ENCODE measurements at regions not wholly inside any gene's neighbourhood (a gene's known extent, or its start where the extent isn't known, plus 50 kb on each side); places are given as distances from the start of the nearest gene placed in this dataset.
"Not testable (repeated sequence)": the region's sequence is repeated elsewhere in the genome, so short reads cannot be mapped to it uniquely, and the experiment has no call there.

DNA sequence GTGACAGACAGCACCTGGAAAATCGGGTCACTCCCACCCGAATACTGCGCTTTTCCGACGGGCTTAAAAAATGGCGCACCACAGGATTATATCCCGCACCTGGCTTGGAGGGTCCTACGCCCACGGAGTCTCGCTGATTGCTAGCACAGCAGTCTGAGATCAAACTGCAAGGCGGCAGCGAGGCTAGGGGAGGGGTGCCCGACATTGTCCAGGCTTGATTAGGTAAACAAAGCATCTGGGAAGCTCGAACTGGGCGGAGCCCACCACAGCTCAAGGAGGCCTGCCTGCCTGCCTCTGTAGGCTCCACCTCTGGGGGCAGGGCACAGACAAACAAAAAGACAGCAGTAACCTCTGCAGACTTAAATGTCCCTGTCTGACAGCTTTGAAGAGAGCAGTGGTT, 1370.0 kb downstream of the SUCLG1 start:
- peaks cover 12% of the 10 kb centered on the region for H3K9me3 Mint-ChIP-seq
- H3K4me1 Mint-ChIP-seq; H3K4me3 Mint-ChIP-seq; ATAC-seq (replicated peaks; ENCODE audit: extremely low read depth, poor library complexity, severe bottlenecking); H3K27ac Mint-ChIP-seq (ENCODE audit: low read depth); DNase-seq (ENCODE audit: low spot score in 2 of 2); H3K27me3 Mint-ChIP-seq; H3K36me3 Mint-ChIP-seq (ENCODE audit: insufficient read depth): not testable (repeated sequence)

DNA sequence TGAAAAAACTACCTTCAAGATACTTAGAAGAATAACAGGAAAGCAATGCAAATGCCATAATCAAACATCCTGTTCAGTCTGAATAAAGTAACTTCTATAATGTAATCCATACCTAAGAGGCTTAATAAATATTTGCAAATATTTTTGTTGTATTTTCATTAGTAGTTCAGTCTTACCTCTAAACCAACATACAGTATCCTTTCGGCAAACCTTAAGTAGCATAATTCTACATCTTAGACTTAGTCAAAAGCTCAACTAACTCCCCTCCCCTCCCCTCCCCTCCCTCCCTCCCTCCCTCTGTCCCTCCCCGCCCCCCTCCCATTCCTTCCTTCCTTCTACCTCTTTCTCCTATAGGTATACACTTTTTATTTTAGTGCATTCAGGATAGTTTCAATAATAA, 1373.2 kb downstream of the SUCLG1 start:
- ATAC-seq (replicated peaks; ENCODE audit: extremely low read depth, poor library complexity, severe bottlenecking) (no peak), DNase-seq (ENCODE audit: low spot score in 2 of 2) (no peak)
- Mint-ChIP-seq H3K9me3 (peaks cover 19% of the 10 kb centered on the region), H3K4me3 (no peak overlapping the region), H3K27ac (ENCODE audit: low read depth) (no peak overlapping the region), H3K27me3 (no peaks in the 10 kb centered on the region), H3K4me1 (no peaks in the 10 kb centered on the region), H3K36me3 (ENCODE audit: insufficient read depth) (peaks cover 2% of the 10 kb centered on the region)

DNA sequence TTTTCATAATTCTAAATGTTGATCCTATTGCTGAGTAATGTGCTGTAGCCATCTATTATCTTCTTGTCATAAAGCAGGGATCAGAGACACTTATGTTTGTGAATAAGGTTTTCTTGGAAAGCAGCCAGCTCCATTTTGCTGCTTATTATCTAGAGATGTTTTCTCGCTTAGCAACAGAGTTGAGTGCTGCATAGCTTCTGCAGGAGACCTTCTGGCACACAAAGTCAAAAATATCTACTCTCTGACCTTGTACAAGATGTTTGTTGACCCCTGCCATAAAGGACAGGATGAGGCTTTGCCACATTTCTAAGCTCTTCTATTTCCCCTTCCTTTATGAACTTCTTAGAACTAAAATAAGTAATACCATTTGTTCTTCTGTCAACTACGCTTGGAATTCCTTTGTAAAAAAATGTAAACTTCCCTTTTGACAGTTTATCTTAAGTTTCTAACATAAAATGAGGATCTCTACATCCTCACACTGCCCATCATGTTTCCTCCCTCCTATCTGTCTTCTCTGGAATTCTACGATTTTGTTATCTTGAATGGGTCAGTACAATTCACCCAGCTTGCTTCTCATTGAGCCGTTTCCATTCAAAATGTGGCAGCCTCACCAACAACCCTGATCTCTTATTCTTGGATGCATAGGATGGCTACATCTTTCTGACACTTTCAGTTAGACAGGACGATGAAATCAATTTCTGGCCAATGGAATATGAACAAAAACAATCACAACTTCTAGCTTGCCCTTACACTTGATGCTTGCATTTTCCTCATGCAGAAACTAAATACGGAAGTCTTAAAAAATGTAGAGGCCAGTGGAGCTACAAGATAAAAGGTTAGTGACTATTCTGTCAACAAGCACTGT, 1377.0 kb downstream of the SUCLG1 start:
- H3K27me3 Mint-ChIP-seq = no peaks in the 10 kb centered on the region
- H3K4me1 Mint-ChIP-seq = no peaks in the 10 kb centered on the region
- H3K36me3 Mint-ChIP-seq (ENCODE audit: insufficient read depth) = peaks cover 2% of the 10 kb centered on the region
- DNase-seq (ENCODE audit: low spot score in 2 of 2) (no peak), ATAC-seq (replicated peaks; ENCODE audit: extremely low read depth, poor library complexity, severe bottlenecking) (no peak)
- H3K27ac Mint-ChIP-seq (ENCODE audit: low read depth) = no peak overlapping the region
- H3K4me3 Mint-ChIP-seq = no peak overlapping the region
- H3K9me3 Mint-ChIP-seq = peaks cover 20% of the 10 kb centered on the region

DNA sequence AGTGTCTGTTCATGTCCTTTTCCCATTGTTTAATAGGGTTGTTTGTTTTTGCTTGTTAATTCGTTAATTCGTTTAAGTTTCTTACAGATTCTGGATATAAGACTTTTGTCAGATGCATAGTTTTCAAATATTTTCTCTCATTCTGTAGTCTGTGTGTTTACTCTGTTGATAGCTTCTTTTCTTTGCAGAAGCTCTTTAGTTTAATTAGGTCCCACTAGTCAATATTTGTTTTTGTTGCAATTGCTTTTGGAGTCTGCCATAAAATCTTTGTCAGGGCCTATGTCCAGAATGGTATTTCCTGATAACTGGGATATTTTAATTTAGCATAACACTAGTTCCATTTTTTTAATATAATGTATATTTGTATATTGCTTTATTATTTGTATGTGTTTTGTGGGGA, 1380.1 kb downstream of the SUCLG1 start:
- DNase-seq (ENCODE audit: low spot score in 2 of 2) = no peak
- H3K27ac Mint-ChIP-seq (ENCODE audit: low read depth) = no peak overlapping the region
- no peaks in the 10 kb centered on the region for H3K4me1 Mint-ChIP-seq
- no peak for ATAC-seq (replicated peaks; ENCODE audit: extremely low read depth, poor library complexity, severe bottlenecking)
- no peak overlapping the region for H3K4me3 Mint-ChIP-seq
- H3K9me3 Mint-ChIP-seq = peaks cover 31% of the 10 kb centered on the region
- no peaks in the 10 kb centered on the region for H3K27me3 Mint-ChIP-seq
- H3K36me3 Mint-ChIP-seq (ENCODE audit: insufficient read depth) = no peaks in the 10 kb centered on the region

DNA sequence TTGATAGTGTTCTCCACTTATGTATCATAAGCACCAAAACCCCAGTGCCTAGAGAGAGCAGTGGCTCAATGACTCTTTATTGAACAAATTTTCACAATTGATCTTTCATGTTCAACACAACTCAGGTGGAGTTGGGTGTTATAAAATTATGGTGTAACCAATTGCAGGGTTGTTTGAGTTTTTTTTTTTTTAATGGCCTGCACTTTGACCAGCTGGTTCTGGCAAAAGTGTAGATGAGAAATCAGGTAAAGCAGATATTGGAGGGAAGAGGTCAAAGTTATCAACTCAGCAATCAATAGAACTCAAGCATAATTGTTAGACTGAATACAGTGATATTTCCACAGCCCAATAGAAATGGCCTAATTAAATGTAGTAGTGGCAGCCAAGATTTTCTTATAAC, 1386.3 kb downstream of the SUCLG1 start:
- Mint-ChIP-seq H3K36me3 (ENCODE audit: insufficient read depth) (no peaks in the 10 kb centered on the region), H3K4me3 (no peak overlapping the region), H3K27me3 (no peaks in the 10 kb centered on the region), H3K27ac (ENCODE audit: low read depth) (no peak overlapping the region), H3K9me3 (peaks cover 27% of the 10 kb centered on the region), H3K4me1 (no peaks in the 10 kb centered on the region)
- DNase-seq (ENCODE audit: low spot score in 2 of 2) (no peak), ATAC-seq (replicated peaks; ENCODE audit: extremely low read depth, poor library complexity, severe bottlenecking) (no peak)

DNA sequence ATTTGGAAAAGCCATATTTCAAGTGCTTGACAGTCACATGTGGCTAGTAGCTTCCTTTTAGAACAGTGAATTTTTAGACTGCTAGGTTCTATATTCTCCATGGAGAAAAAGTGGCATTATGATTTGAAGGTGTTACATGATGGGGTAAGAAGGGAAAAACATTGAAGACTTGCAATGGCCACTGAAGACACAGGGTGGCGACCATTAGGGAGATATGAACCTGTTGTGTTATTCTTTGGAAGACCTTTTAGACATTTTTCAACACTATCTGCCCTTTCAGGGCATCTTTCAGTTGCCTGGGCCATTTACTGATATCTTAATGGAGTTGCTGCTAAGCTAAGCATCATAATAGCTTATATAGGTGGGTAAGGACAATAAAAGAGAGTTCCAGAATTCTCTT, 1387.2 kb downstream of the SUCLG1 start:
- no peak for ATAC-seq (replicated peaks; ENCODE audit: extremely low read depth, poor library complexity, severe bottlenecking)
- DNase-seq (ENCODE audit: low spot score in 2 of 2) = no peak
- H3K27ac Mint-ChIP-seq (ENCODE audit: low read depth) = no peak overlapping the region
- no peaks in the 10 kb centered on the region for H3K27me3 Mint-ChIP-seq
- peaks cover 28% of the 10 kb centered on the region for H3K9me3 Mint-ChIP-seq
- no peaks in the 10 kb centered on the region for H3K36me3 Mint-ChIP-seq (ENCODE audit: insufficient read depth)
- H3K4me1 Mint-ChIP-seq = no peaks in the 10 kb centered on the region
- no peak overlapping the region for H3K4me3 Mint-ChIP-seq

DNA sequence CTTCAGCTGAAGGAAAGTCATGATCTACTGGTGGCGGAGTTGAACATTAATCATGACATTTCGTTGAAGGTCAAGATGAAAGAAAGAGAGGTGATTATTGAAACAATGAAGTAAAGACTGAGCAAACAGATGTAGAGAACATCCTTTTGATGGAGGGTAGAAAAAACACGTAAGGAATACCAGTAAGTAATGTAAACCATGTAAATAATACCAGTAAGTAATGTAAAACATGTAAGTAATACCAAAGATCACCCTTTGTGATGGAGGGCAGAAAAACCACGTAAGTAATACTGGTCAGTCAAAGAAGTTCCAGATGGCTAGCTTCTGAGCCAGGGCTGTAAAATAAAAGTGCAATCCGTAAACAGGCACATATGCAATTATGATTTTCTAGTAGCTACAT, 1387.7 kb downstream of the SUCLG1 start:
- Mint-ChIP-seq H3K36me3 (ENCODE audit: insufficient read depth) (no peaks in the 10 kb centered on the region), H3K27ac (ENCODE audit: low read depth) (no peak overlapping the region), H3K27me3 (no peaks in the 10 kb centered on the region), H3K4me1 (no peaks in the 10 kb centered on the region), H3K4me3 (no peak overlapping the region), H3K9me3 (peaks cover 28% of the 10 kb centered on the region)
- ATAC-seq (replicated peaks; ENCODE audit: extremely low read depth, poor library complexity, severe bottlenecking) (no peak), DNase-seq (ENCODE audit: low spot score in 2 of 2) (no peak)

DNA sequence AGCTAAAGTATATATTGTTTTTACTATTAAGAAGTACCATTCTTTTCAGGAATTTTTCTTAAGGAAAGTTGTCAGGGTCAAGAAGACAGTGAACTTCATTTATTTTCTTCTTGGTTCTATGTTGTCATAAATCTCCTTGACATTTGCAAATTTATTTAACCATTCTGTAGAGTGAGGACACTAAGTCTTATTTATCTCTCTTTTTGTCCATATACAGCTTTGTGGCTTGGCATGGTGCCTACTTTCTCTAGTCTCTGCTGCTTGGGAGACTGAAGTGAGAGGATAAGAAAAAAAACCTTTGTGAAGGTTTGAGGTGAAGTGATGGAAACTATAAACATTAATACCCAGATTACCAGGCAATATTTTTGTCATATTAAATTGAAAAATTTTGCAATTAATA, 1389.4 kb downstream of the SUCLG1 start:
- H3K4me1 Mint-ChIP-seq = no peaks in the 10 kb centered on the region
- no peaks in the 10 kb centered on the region for H3K36me3 Mint-ChIP-seq (ENCODE audit: insufficient read depth)
- no peak overlapping the region for H3K27ac Mint-ChIP-seq (ENCODE audit: low read depth)
- H3K4me3 Mint-ChIP-seq = no peak overlapping the region
- ATAC-seq (replicated peaks; ENCODE audit: extremely low read depth, poor library complexity, severe bottlenecking) (no peak), DNase-seq (ENCODE audit: low spot score in 2 of 2) (no peak)
- no peaks in the 10 kb centered on the region for H3K27me3 Mint-ChIP-seq
- H3K9me3 Mint-ChIP-seq = peaks cover 14% of the 10 kb centered on the region

DNA sequence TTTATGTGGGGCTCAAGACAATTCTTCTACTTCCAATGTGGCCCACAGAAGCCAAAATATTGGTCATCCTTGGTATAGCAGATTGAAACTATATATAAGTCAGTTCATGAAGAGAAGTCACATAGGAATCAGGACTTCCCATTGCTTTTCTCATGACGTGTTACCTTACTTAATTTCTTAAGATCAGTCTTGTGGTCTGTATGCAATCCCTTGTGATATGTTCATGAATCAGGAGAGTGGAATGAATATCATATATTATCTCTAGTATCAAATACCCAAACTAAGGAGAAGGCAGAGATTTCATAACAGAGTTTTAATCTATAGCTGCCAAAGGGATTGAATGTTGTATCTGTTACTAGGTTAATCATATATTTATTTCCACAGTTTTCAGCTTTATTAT, 1390.4 kb downstream of the SUCLG1 start:
- DNase-seq (ENCODE audit: low spot score in 2 of 2) (no peak), ATAC-seq (replicated peaks; ENCODE audit: extremely low read depth, poor library complexity, severe bottlenecking) (no peak)
- Mint-ChIP-seq H3K4me1 (no peaks in the 10 kb centered on the region), H3K9me3 (peaks cover 12% of the 10 kb centered on the region), H3K27me3 (no peaks in the 10 kb centered on the region), H3K36me3 (ENCODE audit: insufficient read depth) (no peaks in the 10 kb centered on the region), H3K27ac (ENCODE audit: low read depth) (no peak overlapping the region), H3K4me3 (no peak overlapping the region)

DNA sequence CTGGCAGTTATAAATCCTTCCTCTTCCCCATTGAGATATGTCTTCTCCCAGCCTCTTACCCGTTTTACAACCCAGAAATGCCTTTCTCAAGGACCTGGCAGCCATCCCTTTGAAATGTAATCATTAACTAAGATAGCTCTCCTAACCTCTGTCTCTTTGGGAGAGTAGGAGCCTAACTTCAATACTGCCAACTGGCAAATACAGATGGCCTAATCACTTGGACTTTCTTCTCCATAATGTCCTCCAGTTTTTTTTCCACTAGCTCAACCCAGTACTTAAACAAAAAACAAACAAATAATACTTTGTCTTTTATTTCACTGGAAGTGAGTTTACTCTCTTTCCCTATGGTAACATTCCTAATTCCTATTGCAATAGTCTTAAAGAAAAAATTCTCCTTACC, 1391.1 kb downstream of the SUCLG1 start:
- no peaks in the 10 kb centered on the region for H3K27me3 Mint-ChIP-seq
- no peaks in the 10 kb centered on the region for H3K4me1 Mint-ChIP-seq
- H3K9me3 Mint-ChIP-seq = peaks cover 12% of the 10 kb centered on the region
- ATAC-seq (replicated peaks; ENCODE audit: extremely low read depth, poor library complexity, severe bottlenecking) (no peak), DNase-seq (ENCODE audit: low spot score in 2 of 2) (no peak)
- no peaks in the 10 kb centered on the region for H3K36me3 Mint-ChIP-seq (ENCODE audit: insufficient read depth)
- H3K4me3 Mint-ChIP-seq = no peak overlapping the region
- H3K27ac Mint-ChIP-seq (ENCODE audit: low read depth) = no peak overlapping the region

DNA sequence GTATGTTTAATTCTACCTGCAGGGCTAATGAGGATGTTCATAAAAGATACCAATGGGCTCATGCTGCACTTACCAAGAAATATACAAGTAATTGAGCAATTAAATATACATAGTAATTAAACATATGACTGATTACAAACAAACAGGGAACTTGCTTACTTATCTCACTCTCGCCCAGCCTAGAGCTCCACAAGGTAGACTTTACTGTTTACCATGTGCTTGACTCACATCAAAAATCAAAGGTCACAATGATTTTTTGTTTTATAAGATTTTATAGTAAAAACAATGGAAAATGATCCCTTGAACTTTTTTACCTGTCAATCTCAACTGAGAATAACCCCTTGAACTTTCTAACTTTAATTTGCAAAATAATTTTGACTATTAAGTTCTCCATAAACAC, 1395.1 kb downstream of the SUCLG1 start:
- H3K36me3 Mint-ChIP-seq (ENCODE audit: insufficient read depth) = no peaks in the 10 kb centered on the region
- peaks cover 12% of the 10 kb centered on the region for H3K9me3 Mint-ChIP-seq
- no peaks in the 10 kb centered on the region for H3K4me1 Mint-ChIP-seq

DNA sequence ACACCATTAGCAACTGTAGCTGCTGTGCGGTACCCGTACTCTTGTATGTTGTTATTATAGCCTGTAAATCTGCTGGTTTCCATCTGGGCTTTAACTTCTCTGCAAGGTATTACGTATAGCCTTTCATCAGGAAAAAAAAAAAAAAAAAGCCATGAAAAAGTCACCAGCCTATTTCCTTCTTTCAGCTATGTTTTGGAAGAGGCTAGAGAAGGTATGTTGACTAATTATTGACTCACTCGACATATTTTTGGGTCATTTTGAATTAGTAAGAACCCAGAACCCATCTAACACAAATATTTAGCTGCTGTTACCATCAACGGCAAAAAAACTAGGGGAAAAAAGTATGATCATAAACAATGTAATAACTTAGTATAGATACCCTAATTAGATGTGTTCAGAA, 1395.6 kb downstream of the SUCLG1 start:
- no peaks in the 10 kb centered on the region for H3K27me3 Mint-ChIP-seq
- DNase-seq (ENCODE audit: low spot score in 2 of 2) (no peak), ATAC-seq (replicated peaks; ENCODE audit: extremely low read depth, poor library complexity, severe bottlenecking) (no peak)
- no peaks in the 10 kb centered on the region for H3K4me1 Mint-ChIP-seq
- H3K9me3 Mint-ChIP-seq = peaks cover 10% of the 10 kb centered on the region
- H3K36me3 Mint-ChIP-seq (ENCODE audit: insufficient read depth) = no peaks in the 10 kb centered on the region
- H3K27ac Mint-ChIP-seq (ENCODE audit: low read depth) = no peak overlapping the region
- no peak overlapping the region for H3K4me3 Mint-ChIP-seq

More for the DNA sequence above, 1395.1 kb downstream of the SUCLG1 start:
- H3K27ac Mint-ChIP-seq (ENCODE audit: low read depth) = no peak overlapping the region
- H3K27me3 Mint-ChIP-seq = no peaks in the 10 kb centered on the region
- no peak overlapping the region for H3K4me3 Mint-ChIP-seq
- no peak for ATAC-seq (replicated peaks; ENCODE audit: extremely low read depth, poor library complexity, severe bottlenecking)
- DNase-seq (ENCODE audit: low spot score in 2 of 2) = no peak

DNA sequence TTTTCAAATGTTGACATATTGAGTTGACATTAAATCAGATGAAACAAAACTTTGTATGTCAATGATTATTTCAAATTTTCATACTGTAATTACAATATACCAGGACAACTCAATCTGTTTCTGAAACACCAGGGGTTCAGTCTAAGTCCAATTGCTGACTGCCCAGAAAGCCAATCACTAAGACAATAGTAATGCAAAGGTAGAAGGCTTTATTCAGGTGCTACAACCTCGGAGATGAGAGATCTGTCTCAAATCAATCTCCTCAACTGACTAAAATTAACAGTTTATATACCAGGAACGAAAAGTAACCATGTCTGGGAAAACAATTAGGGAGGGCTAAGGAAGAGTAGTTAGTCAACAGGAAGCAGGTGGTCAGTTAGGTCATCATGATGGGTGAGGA, 1400.4 kb downstream of the SUCLG1 start:
- DNase-seq (ENCODE audit: low spot score in 2 of 2) (no peak), ATAC-seq (replicated peaks; ENCODE audit: extremely low read depth, poor library complexity, severe bottlenecking) (no peak)
- Mint-ChIP-seq H3K9me3 (no peaks in the 10 kb centered on the region), H3K36me3 (ENCODE audit: insufficient read depth) (no peaks in the 10 kb centered on the region), H3K27ac (ENCODE audit: low read depth) (no peak overlapping the region), H3K27me3 (no peaks in the 10 kb centered on the region), H3K4me3 (no peak overlapping the region), H3K4me1 (no peaks in the 10 kb centered on the region)

All from central memory CD8-positive, alpha-beta T cell (primary cell).